ENCODE measurements at regions not wholly inside any gene's neighbourhood (a gene's known extent, or its start where the extent isn't known, plus 50 kb on each side); places are given as distances from the start of the nearest gene placed in this dataset.

GRCh38 chr6:154579485-154579884 lies 69.0 kb upstream of the CNKSR3 start:
- H2AFZ ChIP-seq (ENCODE audit: low read depth, low read length, severe bottlenecking), result no peak overlapping the region
- no peak overlapping the region for H3K4me2 ChIP-seq (ENCODE audit: low read depth, low read length, poor library complexity, severe bottlenecking)
- TF ChIP-seq CTCF (IDR thresholded peaks at IDR 0.05; ENCODE audit: insufficient read depth, low read length, poor library complexity, severe bottlenecking), result no peak
- TF ChIP-seq EZH2phosphoT487 (conservative IDR thresholded peaks at IDR 0.05; ENCODE audit: low read length), result no peak
- H3K27me3 ChIP-seq (ENCODE audit: low read length), result no peaks in the 10 kb centered on the region
- no peak overlapping the region for H3K9ac ChIP-seq (ENCODE audit: low read length)
- H3K36me3 ChIP-seq (ENCODE audit: low read length), result no peaks in the 10 kb centered on the region
- no peaks in the 10 kb centered on the region for H4K20me1 ChIP-seq (ENCODE audit: low read depth, low read length)
- H3K9me2 ChIP-seq (replicated peaks; ENCODE audit: insufficient read depth, low read length), result no peaks in the 10 kb centered on the region; the same call in 1 of the 2 replicates
- no peak overlapping the region for H3K4me3 ChIP-seq (ENCODE audit: insufficient read depth, low read length, poor library complexity, severe bottlenecking)
- H3K79me2 ChIP-seq (ENCODE audit: insufficient read depth, low read length), result no peaks in the 10 kb centered on the region
- no peak overlapping the region for H3K27ac ChIP-seq (ENCODE audit: low read depth, low read length)
- H3K9me3 ChIP-seq (ENCODE audit: insufficient read depth, low read length), result no peaks in the 10 kb centered on the region
- no peaks in the 10 kb centered on the region for H3F3A ChIP-seq (ENCODE audit: insufficient read depth)

GRCh38 chr6:154580397-154581135 lies 70.1 kb upstream of the CNKSR3 start:
- H3K9me2 ChIP-seq (replicated peaks; ENCODE audit: insufficient read depth, low read length), result no peaks in the 10 kb centered on the region; the same call in 1 of the 2 replicates
- H3K9ac ChIP-seq (ENCODE audit: low read length), result no peak overlapping the region
- no peaks in the 10 kb centered on the region for H3K27me3 ChIP-seq (ENCODE audit: low read length)
- TF ChIP-seq CTCF (IDR thresholded peaks at IDR 0.05; ENCODE audit: insufficient read depth, low read length, poor library complexity, severe bottlenecking) (no peak), EZH2phosphoT487 (conservative IDR thresholded peaks at IDR 0.05; ENCODE audit: low read length) (no peak)
- no peaks in the 10 kb centered on the region for H3F3A ChIP-seq (ENCODE audit: insufficient read depth)
- H4K20me1 ChIP-seq (ENCODE audit: low read depth, low read length), result no peaks in the 10 kb centered on the region
- no peak overlapping the region for H3K4me2 ChIP-seq (ENCODE audit: low read depth, low read length, poor library complexity, severe bottlenecking)
- H2AFZ ChIP-seq (ENCODE audit: low read depth, low read length, severe bottlenecking), result no peak overlapping the region
- H3K27ac ChIP-seq (ENCODE audit: low read depth, low read length), result no peak overlapping the region
- H3K79me2 ChIP-seq (ENCODE audit: insufficient read depth, low read length), result no peaks in the 10 kb centered on the region
- H3K9me3 ChIP-seq (ENCODE audit: insufficient read depth, low read length), result no peaks in the 10 kb centered on the region
- H3K36me3 ChIP-seq (ENCODE audit: low read length), result no peaks in the 10 kb centered on the region
- H3K4me3 ChIP-seq (ENCODE audit: insufficient read depth, low read length, poor library complexity, severe bottlenecking), result no peak overlapping the region

GRCh38 chr6:154582696-154583095 lies 72.2 kb upstream of the CNKSR3 start:
- Histone ChIP-seq H3F3A (ENCODE audit: insufficient read depth) (no peaks in the 10 kb centered on the region), H3K4me2 (ENCODE audit: low read depth, low read length, poor library complexity, severe bottlenecking) (no peak overlapping the region), H3K27me3 (ENCODE audit: low read length) (no peaks in the 10 kb centered on the region), H4K20me1 (ENCODE audit: low read depth, low read length) (no peaks in the 10 kb centered on the region), H3K36me3 (ENCODE audit: low read length) (no peaks in the 10 kb centered on the region), H3K9me3 (ENCODE audit: insufficient read depth, low read length) (no peaks in the 10 kb centered on the region), H3K79me2 (ENCODE audit: insufficient read depth, low read length) (no peaks in the 10 kb centered on the region), H3K9me2 (replicated peaks; ENCODE audit: insufficient read depth, low read length) (no peaks in the 10 kb centered on the region; the same call in 1 of the 2 replicates), H3K9ac (ENCODE audit: low read length) (no peak overlapping the region), H3K27ac (ENCODE audit: low read depth, low read length) (no peak overlapping the region), H3K4me3 (ENCODE audit: insufficient read depth, low read length, poor library complexity, severe bottlenecking) (no peak overlapping the region), H2AFZ (ENCODE audit: low read depth, low read length, severe bottlenecking) (no peak overlapping the region)
- TF ChIP-seq CTCF (IDR thresholded peaks at IDR 0.05; ENCODE audit: insufficient read depth, low read length, poor library complexity, severe bottlenecking) (no peak), EZH2phosphoT487 (conservative IDR thresholded peaks at IDR 0.05; ENCODE audit: low read length) (no peak)
